IMR-90 (cell line): ENCODE measurements at regions not wholly inside any gene's neighbourhood (a gene's known extent, or its start where the extent isn't known, plus 50 kb on each side); places are given as distances from the start of the nearest gene placed in this dataset.
"Not testable (repeated sequence)": the region's sequence is repeated elsewhere in the genome, so short reads cannot be mapped to it uniquely, and the experiment has no call there.

ENCODE experiments used
- ATAC-seq: fragments of 200-7000 bp; cut with Tn5 transposase; 2 replicates; pipeline ENCODE4 v1.9.1; 2020; ENCODE audit warnings: low read depth, mild to moderate bottlenecking, moderate library complexity
- BruUV-seq: library from RNA; stranded (reverse); fragments of 400-500 nt; replicated peaks from 2 replicates; lab custom pipeline; 2021; lab: Mats Ljungman, UMichigan
- CTCF ChIA-PET: fragments of 300-600 bp; formaldehyde crosslinking; extraction: SDS; loops from one replicate; lab custom pipeline; 2021; ENCODE audit warnings: antibody characterized with exemption; lab: Yijun Ruan, JAX
- POLR2A ChIA-PET: fragments of 300-600 bp; sonication (Branson Sonifier 250); formaldehyde crosslinking; loops from one replicate; lab custom pipeline; 2022; ENCODE audit warnings: antibody characterized with exemption; ENCODE audit not compliant: unreplicated experiment; lab: Charles Lee
- DNase-seq: peaks from one replicate; pipeline ENCODE4 v3.0.0; 2013
- H2AFZ ChIP-seq: replicated peaks from 2 replicates; pipeline ENCODE3; 2013; ENCODE audit warnings: low read length, mild to moderate bottlenecking; ENCODE audit not compliant: poor library complexity
- H2AK5ac ChIP-seq: 2 replicates; pipeline ENCODE4 v1.6.1; 2013; ENCODE audit warnings: low read depth, low read length, inconsistent platforms
- H2AK9ac ChIP-seq: replicated peaks from 2 replicates; pipeline ENCODE3; 2013; ENCODE audit warnings: mild to moderate bottlenecking, low read depth, low read length, moderate library complexity; ENCODE audit not compliant: poor library complexity
- H2BK120ac ChIP-seq: 2 replicates; pipeline ENCODE4 v1.6.1; 2013; ENCODE audit warnings: low read depth, low read length, inconsistent platforms
- H2BK15ac ChIP-seq: 3 replicates; pipeline ENCODE4 v1.6.1; 2013; ENCODE audit warnings: low read depth, low read length, inconsistent platforms
- H2BK20ac ChIP-seq: 2 replicates; pipeline ENCODE4 v1.6.1; 2013; ENCODE audit warnings: low read depth, mild to moderate bottlenecking, inconsistent platforms, low read length, moderate library complexity
- H2BK5ac ChIP-seq: 2 replicates; pipeline ENCODE4 v1.6.1; 2013; ENCODE audit warnings: mild to moderate bottlenecking, low read depth, low read length, inconsistent platforms; ENCODE audit not compliant: poor library complexity, severe bottlenecking
- H3K14ac ChIP-seq: replicated peaks from 2 replicates; pipeline ENCODE4 v1.6.1; 2013; ENCODE audit warnings: low read depth, low read length, inconsistent platforms
- H3K18ac ChIP-seq: 2 replicates; pipeline ENCODE4 v1.6.1; 2013; ENCODE audit warnings: low read depth, low read length, control low read depth
- H3K23ac ChIP-seq: 2 replicates; pipeline ENCODE4 v1.6.1; 2013; ENCODE audit warnings: low read depth, low read length, inconsistent platforms
- H3K27ac ChIP-seq: 2 replicates; pipeline ENCODE4 v1.5.1; 2013; ENCODE audit warnings: mild to moderate bottlenecking, control low read depth, low read length; ENCODE audit not compliant: insufficient read depth
- H3K27me3 ChIP-seq: 2 replicates; pipeline ENCODE4 v1.6.1; 2013; ENCODE audit warnings: low read length; ENCODE audit not compliant: control insufficient read depth, insufficient read depth
- H3K36me3 ChIP-seq: 2 replicates; pipeline ENCODE4 v1.6.1; 2013; ENCODE audit warnings: low read length, mixed read lengths; ENCODE audit not compliant: control insufficient read depth, insufficient read depth
- H3K4ac ChIP-seq: 2 replicates; pipeline ENCODE4 v1.6.1; 2013; ENCODE audit warnings: low read depth, low read length, inconsistent platforms
- H3K4me1 ChIP-seq: 2 replicates; pipeline ENCODE4 v1.6.1; 2013; ENCODE audit warnings: low read length, mixed read lengths; ENCODE audit not compliant: control insufficient read depth, insufficient read depth
- H3K4me2 ChIP-seq: 2 replicates; pipeline ENCODE4 v1.6.1; 2013; ENCODE audit warnings: low read depth, mild to moderate bottlenecking, control low read depth, low read length, moderate library complexity
- H3K4me3 ChIP-seq: 2 replicates; pipeline ENCODE4 v1.5.1; 2013; ENCODE audit warnings: low read depth, mild to moderate bottlenecking, control low read depth, low read length, moderate library complexity; ENCODE audit not compliant: insufficient read depth
- H3K56ac ChIP-seq: 2 replicates; pipeline ENCODE4 v1.6.1; 2013; ENCODE audit warnings: low read length, inconsistent platforms; ENCODE audit not compliant: insufficient read depth; ENCODE audit errors: extremely low read depth
- H3K79me1 ChIP-seq, 2 experiments: 2 replicates each; pipeline ENCODE4 v1.6.1; 2013; ENCODE audit warnings: low read length in 2 of 2, inconsistent platforms in 1 of 2, low read depth in 1 of 2
- H3K9ac ChIP-seq: 2 replicates; pipeline ENCODE4 v1.6.1; 2013; ENCODE audit warnings: low read depth, low read length, control low read depth
- H3K9me1 ChIP-seq: 2 replicates; pipeline ENCODE4 v1.6.1; 2013; ENCODE audit warnings: low read length, inconsistent platforms; ENCODE audit not compliant: insufficient read depth
- H3K9me3 ChIP-seq: 2 replicates; pipeline ENCODE4 v1.6.1; 2013; ENCODE audit warnings: low read length; ENCODE audit not compliant: control insufficient read depth, insufficient read depth
- H4K20me1 ChIP-seq: 2 replicates; pipeline ENCODE4 v1.6.1; 2013; ENCODE audit warnings: low read length, inconsistent platforms; ENCODE audit not compliant: insufficient read depth
- H4K5ac ChIP-seq: 2 replicates; pipeline ENCODE4 v1.6.1; 2013; ENCODE audit warnings: mild to moderate bottlenecking, low read depth, low read length, control low read depth
- H4K8ac ChIP-seq, 2 experiments: 2 replicates each; pipeline ENCODE4 v1.6.1; 2013; ENCODE audit warnings: low read depth in 2 of 2, low read length in 2 of 2, control low read depth in 1 of 2, inconsistent platforms in 1 of 2
- H4K91ac ChIP-seq: 2 replicates; pipeline ENCODE4 v1.6.1; 2013; ENCODE audit warnings: low read depth, low read length, inconsistent platforms; ENCODE audit not compliant: insufficient read depth
- WGBS, 2 experiments: methylation state at CpG; one replicate each; pipeline versions ENCODE4 v1.1.5 to v1.1.7; 2013; ENCODE audit warnings: missing lambda C conversion rate in 2 of 2; ENCODE audit not compliant: insufficient read length in 1 of 2; ENCODE audit errors: extremely low coverage in 2 of 2; 5-methylcytosine and 5-hydroxymethylcytosine counted together
- dilution Hi-C: fragments of 300-500 bp; cut with HindIII; formaldehyde crosslinking; loops from one replicate; pipeline ENCODE4 v1.14.3; 2018; ENCODE audit warnings: low sequenced_read_pairs; ENCODE audit not compliant: unreplicated experiment
- in situ Hi-C: fragments of 300-500 bp; cut with MboI; formaldehyde crosslinking; loops from 3 replicates; pipeline ENCODE4 v1.14.3; 2019; ENCODE audit warnings: low sequenced_read_pairs, inconsistent platforms, mixed read lengths
- intact Hi-C: fragments of 100-400 bp; cut with micrococcal nuclease; formaldehyde crosslinking; loops from 2 replicates; pipeline ENCODE4 v1.10.0; 2022

DNA sequence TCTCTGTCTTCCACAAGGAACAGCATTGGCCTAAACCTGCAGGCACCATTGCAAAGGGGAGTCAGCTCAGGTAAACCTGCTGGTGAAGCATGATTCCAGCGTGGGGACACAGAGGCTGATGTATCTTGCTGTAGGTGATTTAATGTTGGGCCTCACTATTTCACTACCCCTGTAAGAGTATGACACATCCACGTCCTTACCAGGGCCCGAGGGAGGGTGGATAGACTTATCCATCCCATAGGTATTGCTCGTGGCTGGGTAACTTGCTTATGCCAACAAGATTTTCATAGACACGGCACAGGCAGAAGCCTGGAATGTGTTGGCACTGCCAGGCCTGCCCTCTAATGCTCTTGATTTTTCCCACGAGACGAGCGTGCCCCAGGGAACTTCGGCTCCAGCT, 107.4 kb upstream of the SULF2 start:
- H3K23ac ChIP-seq, CTCF ChIA-PET, H2BK5ac ChIP-seq, H3K14ac ChIP-seq, H3K9me1 ChIP-seq, H3K9ac ChIP-seq, H3K18ac ChIP-seq, DNase-seq, H2AFZ ChIP-seq, H2BK120ac ChIP-seq, ATAC-seq, H3K9me3 ChIP-seq, H3K56ac ChIP-seq, H4K5ac ChIP-seq, dilution Hi-C loops, H2AK5ac ChIP-seq, BruUV-seq, H3K79me1 ChIP-seq, H3K27ac ChIP-seq, POLR2A ChIA-PET, H3K27me3 ChIP-seq, H2BK15ac ChIP-seq, H3K4ac ChIP-seq, H4K91ac ChIP-seq, H3K4me3 ChIP-seq, H3K36me3 ChIP-seq, H3K4me2 ChIP-seq, H4K20me1 ChIP-seq, H2BK20ac ChIP-seq, H2AK9ac ChIP-seq, H3K4me1 ChIP-seq, H4K8ac ChIP-seq: not testable (repeated sequence)
- intact Hi-C loops (loop anchor here (5.0 to 10.0 kb wide), 2 partner anchors 78 to 625 kb away; no protein-coding TSS in a partner anchor), in situ Hi-C loops (loop anchor here (5.0 to 10.0 kb wide), 2 partner anchors 48 to 625 kb away; no protein-coding TSS in a partner anchor)
- WGBS, 2 experiments: no CpG with 5 or more reads among the region's 9 CpGs

DNA sequence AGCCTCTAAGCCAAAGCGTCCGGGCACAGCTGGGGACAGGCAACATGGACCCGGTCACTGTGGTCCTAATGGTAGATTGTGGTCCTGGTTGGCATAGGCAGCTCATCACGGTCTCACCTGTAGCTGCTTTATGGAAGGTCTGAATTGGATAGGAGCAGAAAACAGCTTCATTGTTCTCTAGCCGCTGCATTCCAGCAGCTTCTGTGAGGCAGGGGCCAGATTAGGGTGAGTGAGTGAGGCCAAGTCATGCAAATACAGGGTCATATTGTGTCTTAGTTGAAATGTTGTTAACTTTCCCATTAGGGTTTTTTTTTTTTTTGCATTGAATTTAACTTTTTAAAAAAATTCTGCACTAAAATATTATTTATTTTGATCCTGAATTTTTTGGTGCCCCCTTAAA, 105.4 kb upstream of the SULF2 start:
- intact Hi-C loops: loop anchor here (5.0 to 10.0 kb wide), 2 partner anchors 76 to 627 kb away; no protein-coding TSS in a partner anchor
- dilution Hi-C loops: not testable (repeated sequence)
- no CpG with 5 or more reads among the region's 5 CpGs for WGBS, 2 experiments

More for the DNA sequence above, 105.4 kb upstream of the SULF2 start:
- H3K79me1 ChIP-seq, H3K14ac ChIP-seq, H3K4me1 ChIP-seq, POLR2A ChIA-PET, H3K27me3 ChIP-seq, H2AFZ ChIP-seq, H3K23ac ChIP-seq, H2BK15ac ChIP-seq, H4K91ac ChIP-seq, H3K56ac ChIP-seq, H4K5ac ChIP-seq, H2AK5ac ChIP-seq, H2BK120ac ChIP-seq, H4K8ac ChIP-seq, H3K4me3 ChIP-seq, H3K9me3 ChIP-seq, H3K18ac ChIP-seq, H3K9me1 ChIP-seq, H3K4me2 ChIP-seq, H4K20me1 ChIP-seq, H2BK20ac ChIP-seq, H2AK9ac ChIP-seq, CTCF ChIA-PET, DNase-seq, H3K4ac ChIP-seq, H3K27ac ChIP-seq, H2BK5ac ChIP-seq, BruUV-seq, H3K9ac ChIP-seq, ATAC-seq, H3K36me3 ChIP-seq: not testable (repeated sequence)
- in situ Hi-C loops: loop anchor here (5.0 to 10.0 kb wide), 2 partner anchors 46 to 627 kb away; no protein-coding TSS in a partner anchor
